ENCODE measurements at regions not wholly inside any gene's neighbourhood (a gene's known extent, or its start where the extent isn't known, plus 50 kb on each side); places are given as distances from the start of the nearest gene placed in this dataset.

GRCh38 chr2:15040429-15041084, 408.0 kb downstream of the LRATD1 start:
- no peaks in the 10 kb centered on the region for H3K36me3 Mint-ChIP-seq (ENCODE audit: low read depth)
- H3K9me3 Mint-ChIP-seq = no peaks in the 10 kb centered on the region
- H3K27ac Mint-ChIP-seq = no peak overlapping the region
- no peak for DNase-seq
- no peaks in the 10 kb centered on the region for H3K4me1 Mint-ChIP-seq
- peaks cover under 1% of the 10 kb centered on the region for H3K27me3 Mint-ChIP-seq
- ChIA-PET POLR2A (no interaction called here), CTCF (interaction anchor here (1.2 kb wide), 1 partner anchor 9 kb away, joined by 3 read pairs; no protein-coding TSS in a partner anchor)
- H3K4me3 Mint-ChIP-seq = no peak overlapping the region

- no peaks in the 10 kb centered on the region for H3K27me3 Mint-ChIP-seq
- POLR2A ChIA-PET = no interaction called here
- CTCF ChIA-PET = interaction anchor here (1.2 kb wide), 1 partner anchor 10 kb away, joined by 3 read pairs; no protein-coding TSS in a partner anchor
- DNase-seq = no peak
- no peak overlapping the region for H3K4me3 Mint-ChIP-seq
- H3K27ac Mint-ChIP-seq = no peak overlapping the region
- H3K36me3 Mint-ChIP-seq (ENCODE audit: low read depth) = no peaks in the 10 kb centered on the region
- H3K4me1 Mint-ChIP-seq = no peaks in the 10 kb centered on the region
- H3K9me3 Mint-ChIP-seq = no peaks in the 10 kb centered on the region
Measured at GRCh38 chr2:15041429-15041837, 408.9 kb downstream of the LRATD1 start.

GRCh38 chr2:15042801-15043217, 410.3 kb downstream of the LRATD1 start:
- DNase-seq = no peak
- H3K4me1 Mint-ChIP-seq = no peaks in the 10 kb centered on the region
- H3K27ac Mint-ChIP-seq = no peak overlapping the region
- H3K4me3 Mint-ChIP-seq = no peak overlapping the region
- H3K36me3 Mint-ChIP-seq (ENCODE audit: low read depth) = no peaks in the 10 kb centered on the region
- POLR2A ChIA-PET = no interaction called here
- no peaks in the 10 kb centered on the region for H3K9me3 Mint-ChIP-seq
- CTCF ChIA-PET = interaction anchor here (0.5 kb wide), 1 partner anchor 333 kb away, joined by 3 read pairs; no protein-coding TSS in a partner anchor
- H3K27me3 Mint-ChIP-seq = no peaks in the 10 kb centered on the region

- H3K4me1 Mint-ChIP-seq = no peaks in the 10 kb centered on the region
- DNase-seq = no peak
- H3K27ac Mint-ChIP-seq = no peak overlapping the region
- no peaks in the 10 kb centered on the region for H3K27me3 Mint-ChIP-seq
- no peaks in the 10 kb centered on the region for H3K36me3 Mint-ChIP-seq (ENCODE audit: low read depth)
- ChIA-PET CTCF (no interaction called here), POLR2A (no interaction called here)
- no peaks in the 10 kb centered on the region for H3K9me3 Mint-ChIP-seq
- no peak overlapping the region for H3K4me3 Mint-ChIP-seq
Measured at GRCh38 chr2:15043336-15044058, 411.0 kb downstream of the LRATD1 start.

GRCh38 chr2:15045054-15045453, 412.5 kb downstream of the LRATD1 start:
- Mint-ChIP-seq H3K27ac (no peak overlapping the region), H3K36me3 (ENCODE audit: low read depth) (no peaks in the 10 kb centered on the region), H3K4me1 (no peaks in the 10 kb centered on the region), H3K4me3 (no peak overlapping the region), H3K27me3 (no peaks in the 10 kb centered on the region), H3K9me3 (no peaks in the 10 kb centered on the region)
- ChIA-PET CTCF (no interaction called here), POLR2A (no interaction called here)
- no peak for DNase-seq

- H3K36me3 Mint-ChIP-seq (ENCODE audit: low read depth) = no peaks in the 10 kb centered on the region
- no peak overlapping the region for H3K27ac Mint-ChIP-seq
- no peaks in the 10 kb centered on the region for H3K27me3 Mint-ChIP-seq
- no peaks in the 10 kb centered on the region for H3K9me3 Mint-ChIP-seq
- H3K4me1 Mint-ChIP-seq = no peaks in the 10 kb centered on the region
- no peak for DNase-seq
- ChIA-PET POLR2A (no interaction called here), CTCF (no interaction called here)
- H3K4me3 Mint-ChIP-seq = no peak overlapping the region
Measured at GRCh38 chr2:15047184-15047583, 414.7 kb downstream of the LRATD1 start.

GRCh38 chr2:15048000-15048399, 415.5 kb downstream of the LRATD1 start:
- H3K27me3 Mint-ChIP-seq = no peaks in the 10 kb centered on the region
- POLR2A ChIA-PET = no interaction called here
- no peaks in the 10 kb centered on the region for H3K36me3 Mint-ChIP-seq (ENCODE audit: low read depth)
- H3K9me3 Mint-ChIP-seq = no peaks in the 10 kb centered on the region
- H3K4me1 Mint-ChIP-seq = no peaks in the 10 kb centered on the region
- CTCF ChIA-PET = no interaction called here
- no peak overlapping the region for H3K27ac Mint-ChIP-seq
- no peak for DNase-seq
- H3K4me3 Mint-ChIP-seq = no peak overlapping the region

GRCh38 chr2:15049096-15049993, 416.8 kb downstream of the LRATD1 start:
- Mint-ChIP-seq H3K36me3 (ENCODE audit: low read depth) (no peaks in the 10 kb centered on the region), H3K27ac (no peak overlapping the region), H3K4me1 (no peaks in the 10 kb centered on the region), H3K4me3 (no peak overlapping the region), H3K9me3 (no peaks in the 10 kb centered on the region), H3K27me3 (peaks cover 3% of the 10 kb centered on the region)
- ChIA-PET CTCF (no interaction called here), POLR2A (no interaction called here)
- DNase-seq = no peak

GRCh38 chr2:15050483-15050882, 418.0 kb downstream of the LRATD1 start:
- Mint-ChIP-seq H3K4me1 (no peaks in the 10 kb centered on the region), H3K27me3 (peaks cover 14% of the 10 kb centered on the region), H3K27ac (no peak overlapping the region), H3K36me3 (ENCODE audit: low read depth) (no peaks in the 10 kb centered on the region), H3K4me3 (no peak overlapping the region), H3K9me3 (no peaks in the 10 kb centered on the region)
- DNase-seq = no peak
- ChIA-PET CTCF (no interaction called here), POLR2A (no interaction called here)

- H3K4me1 Mint-ChIP-seq = no peaks in the 10 kb centered on the region
- CTCF ChIA-PET = interaction anchor here (0.6 kb wide), 1 partner anchor 63 kb away, joined by 3 read pairs; no protein-coding TSS in a partner anchor
- peaks cover 16% of the 10 kb centered on the region for H3K27me3 Mint-ChIP-seq
- H3K9me3 Mint-ChIP-seq = no peaks in the 10 kb centered on the region
- POLR2A ChIA-PET = no interaction called here
- H3K4me3 Mint-ChIP-seq = no peak overlapping the region
- no peaks in the 10 kb centered on the region for H3K36me3 Mint-ChIP-seq (ENCODE audit: low read depth)
- no peak for DNase-seq
- H3K27ac Mint-ChIP-seq = no peak overlapping the region
Measured at GRCh38 chr2:15053542-15053941, 421.0 kb downstream of the LRATD1 start.

- POLR2A ChIA-PET = no interaction called here
- Mint-ChIP-seq H3K27me3 (peaks cover 16% of the 10 kb centered on the region), H3K9me3 (peaks cover 3% of the 10 kb centered on the region), H3K4me1 (no peaks in the 10 kb centered on the region), H3K27ac (no peak overlapping the region), H3K4me3 (no peak overlapping the region), H3K36me3 (ENCODE audit: low read depth) (no peaks in the 10 kb centered on the region)
- CTCF ChIA-PET = no interaction called here
- DNase-seq = peak; percentile 12
Measured at GRCh38 chr2:15058015-15058720, 425.7 kb downstream of the LRATD1 start.

- Mint-ChIP-seq H3K4me3 (no peak overlapping the region), H3K27me3 (peaks cover 16% of the 10 kb centered on the region), H3K9me3 (peaks cover 3% of the 10 kb centered on the region), H3K27ac (no peak overlapping the region), H3K36me3 (ENCODE audit: low read depth) (no peaks in the 10 kb centered on the region), H3K4me1 (no peaks in the 10 kb centered on the region)
- CTCF ChIA-PET = no interaction called here
- POLR2A ChIA-PET = no interaction called here
- DNase-seq = no peak
Measured at GRCh38 chr2:15058721-15059157, 426.2 kb downstream of the LRATD1 start.
